Cardiac fibroblast (primary cell): ENCODE measurements at regions not wholly inside any gene's neighbourhood (a gene's known extent, or its start where the extent isn't known, plus 50 kb on each side); places are given as distances from the start of the nearest gene placed in this dataset.

Source experiments
- DNase-seq, 2 donors: peaks; one replicate each; pipeline versions ENCODE4 v3.0.0 to v3.0.0-alpha.2; 2010; ENCODE audit warnings: low read depth in 2 of 2
- H3K4me3 ChIP-seq, 2 donors: replicated peaks in 1 of 2; 1 replicate in 1 of 2; 2 replicates in 1 of 2; pipeline ENCODE4 v1.5.1; 2011; ENCODE audit warnings: low read depth in 2 of 2, low read length in 2 of 2, mild to moderate bottlenecking in 2 of 2, moderate library complexity in 1 of 2
- TF ChIP-seq, protein P1 (sequence below): IDR thresholded peaks from one replicate; pipeline ENCODE4 v1.5.1; 2011; ENCODE audit warnings: low read depth, mild to moderate bottlenecking, low read length, inconsistent platforms

DNA sequence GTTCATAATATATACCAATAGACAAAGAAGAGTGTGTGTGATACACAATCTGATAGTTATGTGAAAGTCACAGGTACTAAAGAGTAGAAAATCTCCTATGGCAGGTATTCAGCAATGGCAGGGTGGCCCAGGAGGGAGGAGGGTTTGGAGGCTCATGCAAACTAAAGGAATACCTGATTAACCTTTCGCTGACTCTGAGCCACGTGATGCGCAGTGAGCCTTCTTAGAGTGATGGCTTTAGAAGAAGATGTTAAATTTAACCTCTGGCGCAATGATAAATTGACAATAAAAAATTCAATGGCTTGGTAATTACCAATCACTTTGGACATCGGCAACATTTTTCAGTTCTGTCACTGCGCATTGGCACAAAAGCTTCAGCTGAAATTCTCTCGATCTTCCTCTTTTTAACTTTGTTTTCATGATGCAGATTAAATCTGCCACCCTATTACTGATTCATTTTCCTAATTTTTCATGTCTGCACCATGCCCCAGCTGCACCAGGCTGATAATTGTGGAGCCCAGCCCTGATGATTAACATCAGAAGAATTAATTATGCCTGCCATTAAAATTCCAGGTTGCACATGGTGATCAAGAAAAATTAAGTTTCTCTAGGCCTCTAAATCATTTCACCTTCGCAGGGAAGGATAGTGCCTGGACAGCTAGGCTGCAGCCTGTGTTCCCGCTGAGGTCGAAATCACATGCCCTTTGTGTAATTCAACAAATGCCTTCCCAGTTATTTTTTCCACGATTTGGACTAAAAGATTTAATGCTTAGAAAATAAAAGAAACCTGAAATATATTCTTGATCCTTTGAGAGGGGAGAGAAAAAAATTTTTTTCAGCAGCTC lies 250.6 kb upstream of the HNRNPA3 start:
- DNase-seq: no peak
- H3K4me3 ChIP-seq: no peak overlapping the region
- TF ChIP-seq, protein P1, sequence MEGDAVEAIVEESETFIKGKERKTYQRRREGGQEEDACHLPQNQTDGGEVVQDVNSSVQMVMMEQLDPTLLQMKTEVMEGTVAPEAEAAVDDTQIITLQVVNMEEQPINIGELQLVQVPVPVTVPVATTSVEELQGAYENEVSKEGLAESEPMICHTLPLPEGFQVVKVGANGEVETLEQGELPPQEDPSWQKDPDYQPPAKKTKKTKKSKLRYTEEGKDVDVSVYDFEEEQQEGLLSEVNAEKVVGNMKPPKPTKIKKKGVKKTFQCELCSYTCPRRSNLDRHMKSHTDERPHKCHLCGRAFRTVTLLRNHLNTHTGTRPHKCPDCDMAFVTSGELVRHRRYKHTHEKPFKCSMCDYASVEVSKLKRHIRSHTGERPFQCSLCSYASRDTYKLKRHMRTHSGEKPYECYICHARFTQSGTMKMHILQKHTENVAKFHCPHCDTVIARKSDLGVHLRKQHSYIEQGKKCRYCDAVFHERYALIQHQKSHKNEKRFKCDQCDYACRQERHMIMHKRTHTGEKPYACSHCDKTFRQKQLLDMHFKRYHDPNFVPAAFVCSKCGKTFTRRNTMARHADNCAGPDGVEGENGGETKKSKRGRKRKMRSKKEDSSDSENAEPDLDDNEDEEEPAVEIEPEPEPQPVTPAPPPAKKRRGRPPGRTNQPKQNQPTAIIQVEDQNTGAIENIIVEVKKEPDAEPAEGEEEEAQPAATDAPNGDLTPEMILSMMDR: no peak

DNA sequence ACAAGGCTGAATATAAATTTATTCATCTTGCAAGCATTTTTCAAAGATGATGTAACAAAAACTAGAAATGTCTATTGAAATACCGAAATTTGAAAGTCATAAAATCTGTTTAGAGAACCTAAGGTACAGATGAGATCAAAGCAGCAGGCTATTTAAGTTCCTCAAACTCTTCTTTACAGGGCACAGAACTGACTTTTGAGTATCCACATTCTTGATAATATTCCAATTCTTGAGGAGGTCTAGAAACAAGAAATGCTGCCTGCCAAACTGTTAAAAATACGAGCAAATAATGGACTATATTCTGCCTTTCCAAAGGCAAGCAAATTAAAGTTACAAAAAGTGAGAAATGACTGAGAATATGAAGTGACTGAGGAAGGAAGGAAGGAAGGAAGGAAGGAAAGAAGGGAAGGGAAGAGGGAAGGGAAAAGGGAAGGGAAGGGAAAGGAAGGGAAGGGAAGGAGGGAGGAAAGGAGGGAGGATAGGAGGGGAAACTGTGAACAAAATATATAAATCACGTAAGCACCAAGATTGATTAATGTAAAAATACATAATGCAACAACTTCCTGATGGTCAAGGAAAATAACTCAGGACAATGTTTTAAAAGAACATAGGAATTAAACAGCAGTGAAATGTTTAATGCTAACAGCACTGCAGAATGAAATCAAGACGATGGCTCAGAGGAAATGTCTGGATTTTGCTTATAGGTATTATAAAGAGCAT lies 248.9 kb upstream of the HNRNPA3 start:
- H3K4me3 ChIP-seq: no peak overlapping the region
- DNase-seq: no peak
- TF ChIP-seq, protein P1: no peak

DNA sequence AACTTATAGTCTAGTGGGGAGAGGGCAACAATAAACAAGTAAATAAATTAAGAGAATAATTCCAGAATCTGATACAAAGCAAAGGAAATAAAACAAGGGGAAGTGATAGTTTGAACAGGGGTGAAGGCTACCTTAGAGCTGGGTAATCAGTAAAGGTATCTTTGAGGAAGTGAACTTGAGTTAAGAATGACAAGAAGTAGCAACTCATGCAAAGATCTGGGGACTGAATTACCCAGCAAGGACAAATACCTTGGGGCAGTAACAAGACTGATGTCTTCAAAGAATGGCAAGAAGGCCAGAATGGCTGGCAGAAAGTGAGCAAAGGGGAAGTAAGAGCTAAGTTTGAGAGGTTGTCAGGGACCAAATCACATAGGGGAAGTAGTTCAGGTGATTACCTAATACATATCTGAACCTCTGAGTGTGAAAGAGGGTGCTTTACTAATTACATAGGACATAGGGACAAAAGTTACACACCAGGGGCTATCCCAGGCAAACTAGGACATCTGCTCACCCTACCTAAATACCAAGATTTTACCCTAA lies 244.6 kb upstream of the HNRNPA3 start:
- DNase-seq: no peak
- TF ChIP-seq, protein P1: no peak
- H3K4me3 ChIP-seq: no peak overlapping the region

DNA sequence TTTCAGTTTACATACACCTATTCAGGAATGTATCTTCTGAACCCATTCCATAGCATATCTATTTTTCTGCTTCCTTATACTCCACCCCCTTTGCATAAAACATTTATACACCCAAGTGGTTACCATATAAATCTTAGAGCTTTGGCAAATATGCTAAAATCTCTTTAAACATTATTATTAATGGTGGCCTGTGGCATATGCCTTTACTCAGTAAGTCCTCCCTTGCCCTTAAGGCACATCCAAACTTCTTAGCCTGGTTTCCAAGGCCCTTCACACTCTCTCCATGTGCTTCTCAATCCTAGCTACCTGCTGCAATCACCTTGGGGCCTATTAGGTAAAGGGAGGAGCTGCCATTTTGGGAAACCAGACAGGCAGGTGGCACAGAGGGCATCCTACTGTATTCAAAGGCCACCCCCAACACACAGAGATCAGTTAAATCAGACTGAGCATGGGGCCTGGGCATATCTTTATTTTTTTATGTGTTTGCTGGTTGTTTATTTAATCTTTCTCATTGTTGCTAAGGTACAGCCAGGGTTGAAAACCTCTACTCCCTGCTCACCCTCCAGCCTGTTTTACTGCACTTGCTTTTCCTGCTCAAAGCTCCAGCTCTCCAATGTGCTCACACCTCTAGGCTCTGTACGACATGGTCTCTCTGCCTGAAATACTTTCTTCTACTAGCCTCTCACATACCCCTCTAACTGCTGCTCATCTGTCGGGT lies 242.8 kb upstream of the HNRNPA3 start:
- TF ChIP-seq, protein P1: no peak
- no peak overlapping the region for H3K4me3 ChIP-seq

DNA sequence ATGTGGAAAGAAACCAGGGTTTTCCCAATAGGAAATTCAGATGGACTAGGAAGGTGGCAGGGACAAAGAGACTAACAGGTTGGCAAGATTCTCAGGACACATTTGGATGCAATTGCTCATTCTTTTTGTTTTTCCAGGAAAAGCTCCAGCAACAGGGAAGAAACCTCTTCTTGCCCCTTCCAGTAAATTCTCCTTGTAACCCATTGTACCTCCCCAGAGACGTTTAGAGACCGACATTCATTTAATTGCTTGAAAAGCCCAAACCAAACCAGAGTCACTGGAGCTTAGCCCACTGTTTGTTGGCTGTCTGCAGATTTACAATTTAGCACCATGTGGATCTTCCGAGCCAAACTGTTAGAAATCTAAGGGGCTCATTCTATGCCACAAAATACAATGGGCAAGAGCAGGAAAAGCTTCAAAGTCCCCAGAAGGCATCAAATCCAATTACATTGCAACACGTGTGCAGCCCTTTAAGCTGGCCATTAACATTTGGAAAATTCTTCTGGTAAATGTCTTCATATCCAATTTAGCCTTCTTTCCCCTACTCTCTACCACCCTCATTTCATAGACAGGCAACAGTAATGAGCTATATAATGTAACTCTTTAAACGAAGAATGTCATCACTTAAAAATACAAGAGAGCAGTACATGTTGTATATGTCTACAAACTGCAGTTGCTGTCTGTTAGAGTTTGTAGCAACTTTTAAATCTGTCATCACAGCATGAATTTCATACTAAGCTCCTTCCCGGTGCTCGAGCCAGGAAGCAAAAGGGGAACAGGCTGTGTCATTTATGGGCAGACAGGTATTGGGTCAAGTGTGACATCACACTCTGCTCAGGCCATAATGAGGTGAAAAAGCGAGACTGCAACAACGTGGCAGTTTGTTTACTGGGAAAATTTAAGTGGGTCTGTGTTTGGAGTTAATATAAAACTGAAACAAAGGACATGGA lies 235.6 kb upstream of the HNRNPA3 start:
- TF ChIP-seq, protein P1: no peak
- DNase-seq: no peak
- no peak overlapping the region for H3K4me3 ChIP-seq

More for the DNA sequence above, 242.8 kb upstream of the HNRNPA3 start:
- no peak for DNase-seq
